Ishikawa (cell line): ENCODE measurements at regions not wholly inside any gene's neighbourhood (a gene's known extent, or its start where the extent isn't known, plus 50 kb on each side); places are given as distances from the start of the nearest gene placed in this dataset.

Source experiments
- CEBPB ChIP-seq: IDR thresholded peaks from 2 replicates; pipeline ENCODE4 v1.6.1; 2012
- CREB1 ChIP-seq: IDR thresholded peaks from 2 replicates; pipeline ENCODE4 v1.6.1; 2012; ENCODE audit warnings: low read depth
- EGR1 ChIP-seq: IDR thresholded peaks from 2 replicates; pipeline ENCODE4 v1.6.1; 2012
- EP300 ChIP-seq: IDR thresholded peaks from 2 replicates; pipeline ENCODE4 v1.6.1; 2012; ENCODE audit warnings: borderline replicate concordance
- NFIC ChIP-seq: IDR thresholded peaks from 2 replicates; pipeline ENCODE4 v1.6.1; 2012
- TAF1 ChIP-seq: IDR thresholded peaks from 2 replicates; pipeline ENCODE4 v1.6.1; 2012; ENCODE audit warnings: low read depth, mild to moderate bottlenecking
- TEAD4 ChIP-seq: IDR thresholded peaks from 2 replicates; pipeline ENCODE4 v1.6.1; 2012
- YY1 ChIP-seq: IDR thresholded peaks from 2 replicates; pipeline ENCODE4 v1.6.1; 2012; ENCODE audit warnings: low read depth
- ZBTB7A ChIP-seq: IDR thresholded peaks from 2 replicates; pipeline ENCODE4 v1.6.1; 2012; ENCODE audit warnings: low read depth
- TF ChIP-seq, protein P1 (sequence below): IDR thresholded peaks from 2 replicates; pipeline ENCODE4 v1.6.1; 2012; ENCODE audit warnings: low read depth, mild to moderate bottlenecking

DNA sequence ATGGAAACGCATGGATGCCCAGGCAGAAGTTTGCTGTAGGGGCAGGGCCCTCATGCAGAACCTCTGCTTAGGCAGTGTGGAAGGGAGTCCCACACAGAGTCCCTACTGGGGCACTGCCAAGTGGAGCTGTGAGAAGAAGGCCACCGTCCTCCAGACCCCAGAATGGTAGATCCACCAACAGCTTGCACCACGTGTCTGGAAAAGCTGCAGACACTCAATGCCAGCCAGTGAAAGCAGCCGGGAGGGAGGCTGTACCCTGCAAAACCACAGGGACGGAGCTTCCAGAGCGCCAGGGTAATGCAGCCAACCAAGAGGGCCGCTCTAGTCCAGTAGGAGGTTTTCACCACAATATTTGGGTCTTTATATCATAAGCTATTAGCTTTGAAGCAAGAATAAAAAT lies 97.1 kb upstream of the IQSEC1 start:
- TF ChIP-seq EP300 (no peak), YY1 (no peak), TAF1 (no peak), ZBTB7A (no peak), TEAD4 (no peak), CREB1 (no peak), NFIC (no peak), CEBPB (no peak), EGR1 (no peak)
- TF ChIP-seq, protein P1, sequence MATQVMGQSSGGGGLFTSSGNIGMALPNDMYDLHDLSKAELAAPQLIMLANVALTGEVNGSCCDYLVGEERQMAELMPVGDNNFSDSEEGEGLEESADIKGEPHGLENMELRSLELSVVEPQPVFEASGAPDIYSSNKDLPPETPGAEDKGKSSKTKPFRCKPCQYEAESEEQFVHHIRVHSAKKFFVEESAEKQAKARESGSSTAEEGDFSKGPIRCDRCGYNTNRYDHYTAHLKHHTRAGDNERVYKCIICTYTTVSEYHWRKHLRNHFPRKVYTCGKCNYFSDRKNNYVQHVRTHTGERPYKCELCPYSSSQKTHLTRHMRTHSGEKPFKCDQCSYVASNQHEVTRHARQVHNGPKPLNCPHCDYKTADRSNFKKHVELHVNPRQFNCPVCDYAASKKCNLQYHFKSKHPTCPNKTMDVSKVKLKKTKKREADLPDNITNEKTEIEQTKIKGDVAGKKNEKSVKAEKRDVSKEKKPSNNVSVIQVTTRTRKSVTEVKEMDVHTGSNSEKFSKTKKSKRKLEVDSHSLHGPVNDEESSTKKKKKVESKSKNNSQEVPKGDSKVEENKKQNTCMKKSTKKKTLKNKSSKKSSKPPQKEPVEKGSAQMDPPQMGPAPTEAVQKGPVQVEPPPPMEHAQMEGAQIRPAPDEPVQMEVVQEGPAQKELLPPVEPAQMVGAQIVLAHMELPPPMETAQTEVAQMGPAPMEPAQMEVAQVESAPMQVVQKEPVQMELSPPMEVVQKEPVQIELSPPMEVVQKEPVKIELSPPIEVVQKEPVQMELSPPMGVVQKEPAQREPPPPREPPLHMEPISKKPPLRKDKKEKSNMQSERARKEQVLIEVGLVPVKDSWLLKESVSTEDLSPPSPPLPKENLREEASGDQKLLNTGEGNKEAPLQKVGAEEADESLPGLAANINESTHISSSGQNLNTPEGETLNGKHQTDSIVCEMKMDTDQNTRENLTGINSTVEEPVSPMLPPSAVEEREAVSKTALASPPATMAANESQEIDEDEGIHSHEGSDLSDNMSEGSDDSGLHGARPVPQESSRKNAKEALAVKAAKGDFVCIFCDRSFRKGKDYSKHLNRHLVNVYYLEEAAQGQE, result no peak
